HG03108 (cell line): ENCODE measurements at regions not wholly inside any gene's neighbourhood (a gene's known extent, or its start where the extent isn't known, plus 50 kb on each side); places are given as distances from the start of the nearest gene placed in this dataset.

Experiments used
- ATAC-seq: cut with Tn5 transposase; IDR thresholded peaks from one replicate; pipeline ENCODE4 v1.9.1; 2021; ENCODE audit warnings: moderate library complexity; ENCODE audit not compliant: unreplicated experiment

DNA sequence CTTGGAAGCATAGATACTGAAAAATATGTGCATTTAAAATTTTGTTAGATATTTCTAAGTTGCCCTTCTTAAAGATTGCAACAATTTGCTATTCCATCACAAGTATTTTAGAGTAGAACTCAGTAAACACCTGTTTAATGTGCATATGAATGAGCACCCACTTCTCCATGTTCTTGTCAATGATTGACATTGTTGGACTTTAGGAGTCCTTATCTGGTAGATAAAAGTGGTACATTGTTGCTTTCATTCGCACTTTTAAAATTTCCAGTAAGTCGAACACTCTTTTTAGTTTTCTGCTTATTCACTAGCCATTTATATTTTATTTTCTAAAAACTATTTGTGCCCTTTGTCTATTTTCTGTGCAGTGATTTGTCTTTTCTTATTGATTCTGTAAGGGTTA lies 478.3 kb downstream of the SOX2 start:
- no peak for ATAC-seq

DNA sequence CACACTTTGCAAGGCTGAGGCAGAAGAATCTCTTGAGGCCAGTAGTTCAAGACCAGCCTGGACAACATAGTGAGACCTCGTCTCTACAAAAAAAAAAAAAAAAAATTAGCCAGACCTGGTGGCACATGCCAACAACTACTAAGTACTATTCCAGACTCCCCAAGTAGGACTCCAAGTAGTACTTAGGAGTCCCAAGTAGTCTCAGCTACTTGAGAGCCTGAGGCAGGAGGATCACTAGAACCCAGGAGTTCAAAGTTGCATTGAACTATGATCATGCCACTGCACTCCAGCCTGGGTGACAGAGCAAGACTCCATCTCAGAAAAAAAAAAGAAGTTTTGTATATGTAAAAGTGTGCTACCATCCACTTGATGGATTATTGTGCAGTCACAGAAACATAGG lies 486.6 kb downstream of the SOX2 start:
- ATAC-seq: no peak

- no peak for ATAC-seq
Measured at GRCh38 chr3:182201456-182202168, 489.9 kb downstream of the SOX2 start.

DNA sequence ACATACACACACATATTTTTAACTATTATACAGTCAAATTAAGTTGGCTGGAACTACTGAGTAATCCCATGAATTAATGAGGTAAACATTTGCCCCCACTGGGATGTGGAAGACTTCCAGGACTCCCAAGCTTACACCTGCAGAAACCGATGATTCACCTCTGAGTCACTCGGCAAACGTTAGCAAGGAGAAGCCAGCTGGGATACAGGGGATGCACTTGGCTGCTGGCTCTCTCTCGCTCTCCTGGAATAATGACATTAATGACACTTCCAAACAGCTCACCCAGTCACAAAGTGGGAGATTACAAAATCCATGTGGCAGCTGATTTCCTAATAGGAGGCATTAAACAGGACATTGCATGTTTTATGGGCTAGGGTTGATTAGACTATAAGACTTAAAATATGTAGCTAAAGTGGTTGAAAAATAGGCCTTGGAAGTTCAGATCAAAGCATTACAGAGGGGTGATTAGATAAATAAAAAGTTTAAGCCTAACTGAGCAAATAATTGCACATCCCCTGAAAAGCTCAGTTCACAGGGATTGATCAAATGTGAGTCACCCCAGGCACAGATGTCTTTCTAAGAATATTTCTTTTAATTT lies 500.9 kb downstream of the SOX2 start:
- ATAC-seq: no peak

DNA sequence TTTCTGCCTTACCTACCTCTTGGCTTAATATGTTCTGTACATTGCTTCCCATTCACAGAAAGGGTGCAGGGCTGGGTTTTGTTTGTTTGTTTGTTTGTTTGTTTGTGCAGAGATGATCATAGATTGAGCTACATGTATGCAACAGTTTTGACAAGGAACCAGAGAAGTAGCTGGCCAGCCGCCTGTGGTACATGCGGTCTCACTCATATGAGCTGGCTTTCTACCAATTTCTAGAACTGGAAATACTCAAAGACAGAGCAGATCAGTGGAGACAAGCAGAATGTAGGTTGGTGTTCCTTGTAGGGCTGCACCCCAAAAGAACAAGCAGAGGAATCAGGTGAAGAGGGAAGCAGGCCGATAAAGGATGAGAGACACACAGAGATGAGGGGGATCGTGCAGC lies 502.7 kb downstream of the SOX2 start:
- ATAC-seq: no peak

GRCh38 chr3:182215881-182216280 lies 504.2 kb downstream of the SOX2 start:
- ATAC-seq: no peak

- ATAC-seq: no peak
Measured at GRCh38 chr3:182216311-182216970, 504.7 kb downstream of the SOX2 start.

GRCh38 chr3:182220013-182220412 lies 508.3 kb downstream of the SOX2 start:
- no peak for ATAC-seq

DNA sequence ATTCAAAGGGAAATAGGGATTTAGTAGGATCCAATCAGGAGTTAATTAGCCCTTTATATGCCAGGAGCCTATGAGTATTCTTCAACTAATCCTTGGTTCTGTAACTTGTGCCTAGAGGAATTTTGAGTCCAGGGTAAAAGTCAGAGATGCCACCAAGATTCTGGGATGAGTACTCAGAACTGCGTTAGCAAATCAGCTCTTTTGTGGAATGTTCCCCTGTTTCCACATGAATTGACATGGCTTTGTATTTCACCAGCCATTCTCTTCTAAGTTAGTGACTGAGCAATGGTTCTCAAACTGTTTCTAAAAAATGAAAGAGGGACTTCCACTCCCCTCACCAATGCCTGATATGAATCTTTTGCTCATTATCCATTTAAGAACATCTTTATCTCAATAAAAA lies 508.7 kb downstream of the SOX2 start:
- no peak for ATAC-seq

GRCh38 chr3:182226995-182227394 lies 515.3 kb downstream of the SOX2 start:
- no peak for ATAC-seq

GRCh38 chr3:182233405-182233804 lies 521.7 kb downstream of the SOX2 start:
- ATAC-seq: no peak

DNA sequence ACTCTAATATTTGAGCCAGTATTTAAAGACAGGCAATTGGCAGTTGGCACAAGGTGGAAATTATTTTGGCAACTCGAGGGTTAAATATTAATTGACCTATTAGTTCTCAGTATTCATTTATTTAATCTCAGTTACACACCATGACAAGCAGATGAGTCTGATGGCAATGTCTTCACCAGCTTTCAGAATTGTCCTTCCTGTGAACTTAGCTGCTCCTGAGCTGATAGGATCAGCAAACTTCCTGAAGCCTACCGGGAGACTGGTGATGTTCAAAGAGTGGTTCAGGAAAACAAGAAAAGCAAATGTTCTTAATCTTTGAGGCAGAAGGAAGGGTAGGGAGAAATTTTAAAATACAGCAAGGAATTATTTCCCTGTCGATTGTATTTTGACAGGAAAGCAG lies 522.2 kb downstream of the SOX2 start:
- no peak for ATAC-seq

GRCh38 chr3:182234881-182235280 lies 523.2 kb downstream of the SOX2 start:
- ATAC-seq: no peak

- ATAC-seq: no peak
Measured at GRCh38 chr3:182235504-182235903, 523.8 kb downstream of the SOX2 start.

GRCh38 chr3:182238126-182238525 lies 526.4 kb downstream of the SOX2 start:
- no peak for ATAC-seq

DNA sequence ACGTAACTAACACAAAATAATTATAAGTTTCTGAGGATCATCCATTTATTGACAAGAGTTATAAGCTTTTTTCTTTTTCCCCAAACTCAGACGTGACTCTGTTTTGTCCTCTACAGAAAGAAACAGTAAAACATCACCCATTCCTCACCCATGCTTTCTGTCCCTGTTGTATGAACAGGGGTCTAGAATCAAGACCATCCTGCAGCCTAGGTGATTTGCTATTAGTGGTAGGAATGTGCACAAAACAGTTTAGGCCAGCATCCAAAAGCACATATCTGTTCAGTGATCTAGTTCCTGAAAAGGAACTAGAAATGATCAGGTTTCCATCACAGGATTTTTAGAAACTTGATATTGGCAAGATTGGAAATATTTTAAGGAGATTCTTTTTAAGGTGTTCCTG lies 527.6 kb downstream of the SOX2 start:
- ATAC-seq: no peak

DNA sequence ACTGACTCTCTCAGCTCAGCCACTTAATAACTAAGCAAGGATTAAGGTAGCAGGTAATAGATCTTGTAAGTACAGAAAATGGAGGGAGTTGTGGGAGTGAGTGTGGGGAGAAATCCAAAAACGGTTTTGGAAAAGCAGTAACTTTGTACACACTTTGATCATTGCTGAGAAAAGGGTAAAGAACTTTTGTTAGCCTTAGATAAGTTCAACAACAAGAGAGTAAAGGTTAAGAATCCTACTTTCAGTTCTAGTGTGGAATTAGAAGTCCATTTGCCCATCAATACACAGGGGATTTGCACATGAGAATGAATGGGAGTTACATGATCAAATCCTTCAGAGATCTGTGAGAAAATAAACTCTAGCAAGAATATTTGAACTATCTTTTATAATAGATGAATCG lies 528.7 kb downstream of the SOX2 start:
- ATAC-seq: no peak

- ATAC-seq: no peak
Measured at GRCh38 chr3:182241196-182241765, 529.6 kb downstream of the SOX2 start.

- no peak for ATAC-seq
Measured at GRCh38 chr3:182241766-182242488, 530.2 kb downstream of the SOX2 start.

DNA sequence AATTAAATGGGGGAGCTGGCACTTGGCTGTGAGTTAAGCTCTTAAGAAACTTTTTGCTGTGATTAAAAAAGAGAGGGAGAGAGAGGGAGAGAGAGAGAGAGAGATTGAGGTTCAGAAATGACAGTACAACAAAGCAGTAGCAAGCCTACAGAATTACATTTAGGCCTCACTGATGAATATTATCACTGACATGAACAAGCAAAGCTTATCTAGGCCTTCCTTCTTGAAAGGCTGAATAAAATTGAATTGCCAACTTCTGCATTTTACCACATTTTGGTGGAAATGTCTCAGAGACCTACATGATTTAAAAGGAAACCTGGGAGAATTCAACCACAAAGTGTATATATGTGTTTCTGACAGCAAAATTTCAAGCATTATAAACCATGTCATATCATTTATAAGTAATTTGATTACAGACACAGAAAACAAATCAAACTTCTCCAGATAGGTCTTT lies 530.8 kb downstream of the SOX2 start:
- no peak for ATAC-seq

GRCh38 chr3:182243625-182244024 lies 531.9 kb downstream of the SOX2 start:
- ATAC-seq: no peak
